MCF 10A (cell line): ENCODE measurements at regions not wholly inside any gene's neighbourhood (a gene's known extent, or its start where the extent isn't known, plus 50 kb on each side); places are given as distances from the start of the nearest gene placed in this dataset.

Experiments used
- BruUV-seq: library from RNA; stranded (reverse); fragments of 400-500 nt; replicated peaks from 2 replicates; lab custom pipeline; 2021; lab: Mats Ljungman, UMichigan
- CTCF ChIA-PET: fragments of 300-600 bp; sonication (Branson Sonifier 250); formaldehyde crosslinking; extraction: SDS; loops from one replicate; lab custom pipeline; 2021; ENCODE audit warnings: antibody characterized with exemption, inconsistent platforms; lab: Yijun Ruan, JAX
- POLR2A ChIA-PET: fragments of 300-600, 350-650 bp; sonication (Branson Sonifier 250); formaldehyde crosslinking; extraction: SDS; loops from one replicate; lab custom pipeline; 2020; ENCODE audit warnings: antibody characterized with exemption, inconsistent platforms; lab: Yijun Ruan, JAX
- DNase-seq: peaks from one replicate; pipeline ENCODE4 v3.0.0-alpha.2; 2018; ENCODE audit not compliant: unreplicated experiment
- H3K27ac Mint-ChIP-seq: one replicate; pipeline ENCODE4 v1.8.0; 2022; ENCODE audit warnings: mild to moderate bottlenecking, low read depth, mixed read lengths; ENCODE audit not compliant: unreplicated experiment
- H3K27me3 Mint-ChIP-seq: one replicate; pipeline ENCODE4 v1.8.0; 2022; ENCODE audit warnings: mixed read lengths; ENCODE audit not compliant: insufficient read depth, unreplicated experiment
- H3K36me3 Mint-ChIP-seq: one replicate; pipeline ENCODE4 v1.8.0; 2022; ENCODE audit warnings: mild to moderate bottlenecking, moderate library complexity, mixed read lengths; ENCODE audit not compliant: insufficient read depth, unreplicated experiment
- H3K4me1 Mint-ChIP-seq: one replicate; pipeline ENCODE4 v1.8.0; 2022; ENCODE audit warnings: mixed read lengths; ENCODE audit not compliant: insufficient read depth, unreplicated experiment
- H3K4me3 Mint-ChIP-seq: one replicate; pipeline ENCODE4 v1.8.0; 2022; ENCODE audit warnings: mild to moderate bottlenecking, moderate library complexity, mixed read lengths; ENCODE audit not compliant: unreplicated experiment
- H3K9me3 Mint-ChIP-seq: one replicate; pipeline ENCODE4 v1.8.0; 2022; ENCODE audit warnings: mixed read lengths; ENCODE audit not compliant: unreplicated experiment
- intact Hi-C: fragments of 100-400 bp; cut with micrococcal nuclease; formaldehyde crosslinking; loops from 2 replicates; pipeline ENCODE4 v1.14.1; 2022
- TF ChIP-seq, protein P1 (sequence below): fragments of 200-600 bp; IDR thresholded peaks from one replicate; pipeline ENCODE4 v1.8.0; 2022; ENCODE audit warnings: antibody characterized with exemption, mild to moderate bottlenecking; ENCODE audit not compliant: unreplicated experiment

DNA sequence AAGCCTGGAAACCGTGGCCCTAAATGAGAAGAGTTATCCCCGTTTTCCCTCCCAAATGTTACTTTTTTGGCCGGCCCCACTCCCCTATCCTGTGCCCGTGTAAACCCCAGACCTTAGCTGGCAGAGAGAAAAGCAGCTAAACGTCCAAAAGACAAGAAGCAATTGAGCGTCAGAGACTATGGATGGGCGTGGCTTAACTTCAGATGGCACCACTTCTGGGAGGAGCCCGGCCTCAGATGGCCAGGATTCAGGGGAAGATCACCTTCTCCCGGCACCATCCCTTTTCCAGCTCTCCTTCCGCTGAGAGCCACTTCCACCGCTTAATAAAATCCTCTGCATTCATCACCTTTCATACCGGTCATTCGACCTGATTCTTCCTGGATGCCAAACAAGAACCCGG is 350.1 kb upstream of the PCDH7 start:
- Mint-ChIP-seq H3K36me3 (no peaks in the 10 kb centered on the region), H3K27me3 (no peaks in the 10 kb centered on the region), H3K4me3 (no peak overlapping the region), H3K27ac (no peak overlapping the region), H3K4me1 (no peaks in the 10 kb centered on the region), H3K9me3 (peaks cover 9% of the 10 kb centered on the region)
- ChIA-PET POLR2A (no interaction called here), CTCF (interaction anchor here (1.0 kb wide), 1 partner anchor 10 kb away, joined by 3 read pairs; no protein-coding TSS in a partner anchor)
- BruUV-seq, result no TSS peak
- intact Hi-C loops, result no loop called here
- no peak for DNase-seq
- TF ChIP-seq, protein P1, sequence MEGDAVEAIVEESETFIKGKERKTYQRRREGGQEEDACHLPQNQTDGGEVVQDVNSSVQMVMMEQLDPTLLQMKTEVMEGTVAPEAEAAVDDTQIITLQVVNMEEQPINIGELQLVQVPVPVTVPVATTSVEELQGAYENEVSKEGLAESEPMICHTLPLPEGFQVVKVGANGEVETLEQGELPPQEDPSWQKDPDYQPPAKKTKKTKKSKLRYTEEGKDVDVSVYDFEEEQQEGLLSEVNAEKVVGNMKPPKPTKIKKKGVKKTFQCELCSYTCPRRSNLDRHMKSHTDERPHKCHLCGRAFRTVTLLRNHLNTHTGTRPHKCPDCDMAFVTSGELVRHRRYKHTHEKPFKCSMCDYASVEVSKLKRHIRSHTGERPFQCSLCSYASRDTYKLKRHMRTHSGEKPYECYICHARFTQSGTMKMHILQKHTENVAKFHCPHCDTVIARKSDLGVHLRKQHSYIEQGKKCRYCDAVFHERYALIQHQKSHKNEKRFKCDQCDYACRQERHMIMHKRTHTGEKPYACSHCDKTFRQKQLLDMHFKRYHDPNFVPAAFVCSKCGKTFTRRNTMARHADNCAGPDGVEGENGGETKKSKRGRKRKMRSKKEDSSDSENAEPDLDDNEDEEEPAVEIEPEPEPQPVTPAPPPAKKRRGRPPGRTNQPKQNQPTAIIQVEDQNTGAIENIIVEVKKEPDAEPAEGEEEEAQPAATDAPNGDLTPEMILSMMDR, result no peak

DNA sequence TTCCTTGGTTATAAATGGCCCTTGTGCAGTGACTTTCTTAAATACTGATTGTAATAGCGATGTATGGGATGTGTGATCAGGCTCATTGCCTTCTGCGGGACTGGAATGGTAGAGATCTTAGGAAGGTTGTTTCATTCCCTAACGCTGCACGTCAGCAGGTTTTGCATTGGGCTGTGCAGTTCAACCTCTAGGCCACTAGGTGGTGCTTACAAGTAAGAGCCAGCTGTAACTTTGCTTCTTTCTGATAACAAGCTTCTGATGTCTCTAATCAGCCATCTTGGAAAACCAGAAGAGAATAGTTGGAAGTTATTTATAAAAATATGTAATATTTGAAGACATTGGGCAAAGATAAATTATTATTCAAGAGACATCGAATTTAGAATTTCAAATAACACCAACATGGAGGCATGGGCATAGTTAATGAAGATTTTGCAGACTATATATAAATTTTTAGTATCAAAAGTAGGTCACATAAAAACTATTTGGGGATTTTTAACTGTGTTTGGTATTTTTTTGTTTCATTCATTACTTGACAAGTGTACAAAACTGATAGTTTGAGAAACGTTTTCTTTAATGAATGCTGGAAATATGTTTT is 339.7 kb upstream of the PCDH7 start:
- Mint-ChIP-seq H3K4me3 (no peak overlapping the region), H3K27me3 (no peaks in the 10 kb centered on the region), H3K27ac (no peak overlapping the region), H3K9me3 (no peaks in the 10 kb centered on the region), H3K36me3 (peaks cover 4% of the 10 kb centered on the region), H3K4me1 (no peaks in the 10 kb centered on the region)
- intact Hi-C loops, result loop anchor here (5.0 kb wide), 1 partner anchor 332 kb away; no protein-coding TSS in a partner anchor
- ChIA-PET CTCF (interaction anchor here (1.0 kb wide), 1 partner anchor 9 kb away, joined by 3 read pairs; no protein-coding TSS in a partner anchor), POLR2A (interaction anchor here (1.0 kb wide), 1 partner anchor 339 kb away, joined by 4 read pairs; no protein-coding TSS in a partner anchor)
- peak; percentile 55 for DNase-seq
- TF ChIP-seq, protein P1, result peak; percentile 83
- no TSS peak for BruUV-seq

DNA sequence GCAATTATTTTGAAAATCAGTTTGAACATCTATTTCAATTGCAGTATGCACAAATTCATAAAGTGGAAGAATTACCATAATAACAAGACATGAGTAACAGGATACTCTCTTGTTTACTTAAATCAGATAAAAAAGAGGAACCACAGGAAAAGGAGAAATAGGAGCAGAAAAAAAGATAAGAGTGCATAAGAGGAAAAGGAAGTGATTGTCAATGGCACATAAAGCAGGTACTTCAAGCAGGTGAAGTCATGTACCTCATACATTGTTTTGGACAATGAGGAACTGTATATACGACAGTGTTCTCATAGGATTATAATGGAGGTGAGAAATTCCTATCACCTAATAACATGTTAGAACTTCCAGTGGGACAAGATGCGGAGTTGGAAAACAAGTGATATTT is 334.5 kb upstream of the PCDH7 start:
- no peaks in the 10 kb centered on the region for H3K4me1 Mint-ChIP-seq
- no peak overlapping the region for H3K4me3 Mint-ChIP-seq
- H3K27ac Mint-ChIP-seq, result no peak overlapping the region
- TF ChIP-seq, protein P1, result no peak
- H3K9me3 Mint-ChIP-seq, result no peaks in the 10 kb centered on the region
- H3K36me3 Mint-ChIP-seq, result no peaks in the 10 kb centered on the region
- DNase-seq, result no peak
- no peaks in the 10 kb centered on the region for H3K27me3 Mint-ChIP-seq
- intact Hi-C loops, result no loop called here
- BruUV-seq, result no TSS peak
- POLR2A ChIA-PET, result interaction anchor here (0.6 kb wide), 1 partner anchor 49 kb away, joined by 3 read pairs; no protein-coding TSS in a partner anchor
- CTCF ChIA-PET, result interaction anchor here (0.6 kb wide), 1 partner anchor 1897 kb away, joined by 3 read pairs; no protein-coding TSS in a partner anchor

DNA sequence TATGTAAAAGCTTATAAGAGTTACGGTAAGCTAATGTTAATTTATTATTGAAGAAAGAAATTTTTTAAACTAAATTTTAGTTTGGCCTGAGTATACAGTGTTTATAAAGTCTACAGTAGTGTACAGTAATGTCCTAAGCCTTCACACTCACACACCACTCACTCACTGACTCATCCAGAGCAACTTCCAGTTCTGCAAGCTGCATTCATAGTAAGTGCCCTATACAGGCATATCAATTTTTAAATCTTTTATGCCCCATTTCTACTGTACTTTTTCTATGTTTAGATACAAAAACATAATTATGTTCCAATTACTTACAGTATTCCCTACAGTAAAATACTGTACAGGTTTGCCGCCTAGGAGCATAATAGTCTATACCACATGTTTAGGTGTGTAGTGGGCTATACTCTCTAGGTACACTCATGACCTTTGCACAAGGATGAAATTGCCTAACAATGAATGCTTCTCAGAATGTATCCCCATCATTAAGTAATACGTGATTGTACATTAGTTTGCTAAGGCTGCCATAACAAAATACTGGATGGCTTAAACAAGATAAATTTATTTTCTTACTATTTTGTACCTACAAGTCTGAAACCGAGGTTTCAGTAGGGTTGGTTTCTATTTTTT is 333.8 kb upstream of the PCDH7 start:
- TF ChIP-seq, protein P1, result no peak
- BruUV-seq, result no TSS peak
- Mint-ChIP-seq H3K9me3 (no peaks in the 10 kb centered on the region), H3K4me3 (no peak overlapping the region), H3K27me3 (no peaks in the 10 kb centered on the region), H3K4me1 (no peaks in the 10 kb centered on the region), H3K36me3 (no peaks in the 10 kb centered on the region), H3K27ac (no peak overlapping the region)
- ChIA-PET POLR2A (no interaction called here), CTCF (interaction anchor here (0.6 kb wide), 1 partner anchor 1896 kb away, joined by 3 read pairs; no protein-coding TSS in a partner anchor)
- DNase-seq, result peak; percentile 42
- intact Hi-C loops, result no loop called here
